DOHH2 (cell line): ENCODE measurements at regions not wholly inside any gene's neighbourhood (a gene's known extent, or its start where the extent isn't known, plus 50 kb on each side); places are given as distances from the start of the nearest gene placed in this dataset.

Experiments used
- CTCF ChIP-seq: fragments of 200-600 bp; sonication (generic); IDR thresholded peaks from one replicate; pipeline ENCODE4 v1.5.1; 2014; ENCODE audit warnings: antibody characterized with exemption, mild to moderate bottlenecking, low read depth, low read length; ENCODE audit not compliant: poor library complexity, severe bottlenecking
- EZH2phosphoT487 ChIP-seq: fragments of 200-600 bp; sonication (generic); IDR thresholded peaks from 2 replicates; pipeline ENCODE4 v1.6.1; 2017; ENCODE audit warnings: borderline replicate concordance, mild to moderate bottlenecking, antibody characterized with exemption, low read length, moderate library complexity, mixed read lengths

DNA sequence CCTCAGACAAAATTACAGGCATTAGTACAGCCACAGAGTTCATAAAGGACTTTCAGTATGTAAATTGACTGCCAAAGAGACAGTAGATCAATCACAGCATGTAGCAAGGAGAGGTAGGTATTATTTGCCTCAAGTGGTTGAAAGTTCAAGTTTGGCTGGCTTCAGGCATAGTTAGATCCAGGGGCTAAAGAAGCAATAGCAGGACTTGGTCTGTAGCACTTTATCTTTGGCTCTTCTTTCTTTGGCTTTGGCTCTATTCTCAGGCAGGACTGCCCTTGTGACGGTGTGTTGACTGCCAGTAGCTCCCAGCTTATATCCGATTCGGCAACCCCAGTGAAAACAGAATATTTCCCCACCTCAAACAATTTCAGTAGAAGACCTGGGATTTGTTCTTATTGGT, 346.0 kb upstream of the TBX3 start:
- no peak for TF ChIP-seq CTCF
- no peak for TF ChIP-seq EZH2phosphoT487
